Heart left ventricle (tissue), 13 donors: ENCODE measurements at regions not wholly inside any gene's neighbourhood (a gene's known extent, or its start where the extent isn't known, plus 50 kb on each side); places are given as distances from the start of the nearest gene placed in this dataset.

Source experiments
- POLR2A ChIP-seq, 2 donors: fragments of 450-650 bp; IDR thresholded peaks; one replicate each; pipeline ENCODE4 v1.6.1; 2017; ENCODE audit warnings: antibody characterized with exemption in 2 of 2, mild to moderate bottlenecking in 2 of 2, moderate library complexity in 2 of 2
- TF ChIP-seq, protein P1 (sequence below), 12 donors: fragments of 200-600 bp; sonication (generic) in 4 of 12; IDR thresholded peaks; one replicate each; pipeline versions ENCODE4 v1.5.0 to v1.8.0; 2018 to 2022; ENCODE audit warnings: antibody characterized with exemption in 12 of 12, mild to moderate bottlenecking in 5 of 12
- donor health status: ischemic (EF 13 %, LVEDD 7.1; RV severe dilation, severe dysfunction).
- donor health status: DM: no; HTN: yes; CAD: no.
- donor health status: DM: no; HTN: no; CAD: no.
- donor health status: ischemic (EF 25% LVEDD 6.9; RV normal size, moderate dysfunction).
- donor health status: ischemic (EF 25% LVEDD 5.7; RV mildly dilated, moderate dysfunction).
- donor health status: ischemic (EF 35%, LVEDD 5.7; RV mildly dilated, moderate dysfunction).
- donor health status: nonischemic (EF 11% LVEDD 7.7; RV severe dilation, severe dysfunction).
- donor health status: DM: yes; HTN: yes; CAD: no.
- donor health status: PGD.
- donor health status: ischemic (EF 29% LVEDD 5.4; RV normal size, mild dysfunction).
- donor health status: nonischemic (EF 23%, LVEDD 6.1; RV moderate dilation, normal function).

DNA sequence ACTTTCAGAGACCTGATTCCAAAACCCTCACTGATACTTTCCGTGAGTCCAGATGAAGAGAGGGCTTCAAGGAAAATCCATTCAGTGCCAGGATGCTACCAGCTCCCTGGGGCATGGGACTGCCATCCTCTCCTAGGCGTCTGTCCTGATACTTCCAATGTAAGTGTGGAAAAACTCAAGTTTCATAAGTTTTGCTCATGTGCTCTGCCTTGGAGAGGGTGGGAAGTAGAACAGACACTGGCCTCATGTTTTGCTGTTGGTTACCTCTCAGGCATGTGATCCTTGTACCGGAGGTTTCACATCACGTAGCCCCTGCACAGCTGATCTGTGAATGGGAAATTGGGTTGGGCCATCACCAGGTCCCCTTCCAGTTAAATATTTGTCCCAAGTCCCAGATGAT lies 517.1 kb downstream of the RPS24 start:
- TF ChIP-seq, protein P1, sequence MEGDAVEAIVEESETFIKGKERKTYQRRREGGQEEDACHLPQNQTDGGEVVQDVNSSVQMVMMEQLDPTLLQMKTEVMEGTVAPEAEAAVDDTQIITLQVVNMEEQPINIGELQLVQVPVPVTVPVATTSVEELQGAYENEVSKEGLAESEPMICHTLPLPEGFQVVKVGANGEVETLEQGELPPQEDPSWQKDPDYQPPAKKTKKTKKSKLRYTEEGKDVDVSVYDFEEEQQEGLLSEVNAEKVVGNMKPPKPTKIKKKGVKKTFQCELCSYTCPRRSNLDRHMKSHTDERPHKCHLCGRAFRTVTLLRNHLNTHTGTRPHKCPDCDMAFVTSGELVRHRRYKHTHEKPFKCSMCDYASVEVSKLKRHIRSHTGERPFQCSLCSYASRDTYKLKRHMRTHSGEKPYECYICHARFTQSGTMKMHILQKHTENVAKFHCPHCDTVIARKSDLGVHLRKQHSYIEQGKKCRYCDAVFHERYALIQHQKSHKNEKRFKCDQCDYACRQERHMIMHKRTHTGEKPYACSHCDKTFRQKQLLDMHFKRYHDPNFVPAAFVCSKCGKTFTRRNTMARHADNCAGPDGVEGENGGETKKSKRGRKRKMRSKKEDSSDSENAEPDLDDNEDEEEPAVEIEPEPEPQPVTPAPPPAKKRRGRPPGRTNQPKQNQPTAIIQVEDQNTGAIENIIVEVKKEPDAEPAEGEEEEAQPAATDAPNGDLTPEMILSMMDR (IDR thresholded peaks at IDR 0.05) = no peak
- no peak for TF ChIP-seq POLR2A (IDR thresholded peaks at IDR 0.05)
